Activated naive CD8-positive, alpha-beta T cell (primary cell): ENCODE measurements at regions not wholly inside any gene's neighbourhood (a gene's known extent, or its start where the extent isn't known, plus 50 kb on each side); places are given as distances from the start of the nearest gene placed in this dataset.

ENCODE experiments used
- H3K27ac Mint-ChIP-seq: one replicate; pipeline ENCODE4 v1.8.0; 2021; ENCODE audit warnings: mixed read lengths
- H3K27me3 Mint-ChIP-seq: one replicate; pipeline ENCODE4 v1.8.0; 2021; ENCODE audit warnings: mixed read lengths
- H3K36me3 Mint-ChIP-seq: one replicate; pipeline ENCODE4 v1.8.0; 2021; ENCODE audit warnings: mixed read lengths
- H3K4me1 Mint-ChIP-seq: one replicate; pipeline ENCODE4 v1.8.0; 2021; ENCODE audit warnings: low read depth, mixed read lengths
- H3K4me3 Mint-ChIP-seq: one replicate; pipeline ENCODE4 v1.8.0; 2021; ENCODE audit warnings: mild to moderate bottlenecking, mixed read lengths
- H3K9me3 Mint-ChIP-seq: one replicate; pipeline ENCODE4 v1.8.0; 2021; ENCODE audit warnings: low read depth, mixed read lengths

DNA sequence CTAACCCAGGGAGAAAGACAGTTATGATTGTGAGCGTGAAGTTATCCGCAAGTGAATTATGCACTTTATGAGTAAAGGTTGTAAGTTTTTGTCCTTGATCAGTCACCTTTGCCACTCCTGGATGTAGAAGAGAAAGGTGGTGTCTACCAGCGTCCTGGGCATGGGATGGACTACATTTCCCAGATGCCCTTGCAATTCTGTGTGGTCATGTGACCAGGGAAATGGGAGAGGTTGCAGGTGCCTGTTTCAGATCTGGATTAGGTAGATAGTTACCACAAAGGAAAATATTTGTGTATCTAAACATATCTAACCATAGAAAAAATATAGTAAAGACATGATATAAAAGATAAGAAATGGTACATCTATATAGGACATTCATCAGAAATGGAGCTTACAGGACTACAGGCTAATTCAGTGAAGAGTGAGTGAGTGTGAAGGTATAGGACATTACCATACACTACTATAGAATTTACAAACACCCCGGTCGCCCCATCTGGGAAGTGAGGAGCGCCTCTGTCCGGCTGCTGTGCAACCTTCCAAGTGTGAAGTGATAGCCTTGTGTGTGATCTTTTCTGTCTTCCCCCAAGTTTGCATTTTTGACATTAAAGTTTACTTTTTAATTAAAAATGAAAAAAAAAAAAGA, 51.6 kb upstream of the CACNA1A start:
- Mint-ChIP-seq H3K4me3 (no peak overlapping the region), H3K36me3 (no peaks in the 10 kb centered on the region), H3K27ac (no peak overlapping the region), H3K4me1 (no peaks in the 10 kb centered on the region), H3K9me3 (no peaks in the 10 kb centered on the region), H3K27me3 (peaks cover 15% of the 10 kb centered on the region)

DNA sequence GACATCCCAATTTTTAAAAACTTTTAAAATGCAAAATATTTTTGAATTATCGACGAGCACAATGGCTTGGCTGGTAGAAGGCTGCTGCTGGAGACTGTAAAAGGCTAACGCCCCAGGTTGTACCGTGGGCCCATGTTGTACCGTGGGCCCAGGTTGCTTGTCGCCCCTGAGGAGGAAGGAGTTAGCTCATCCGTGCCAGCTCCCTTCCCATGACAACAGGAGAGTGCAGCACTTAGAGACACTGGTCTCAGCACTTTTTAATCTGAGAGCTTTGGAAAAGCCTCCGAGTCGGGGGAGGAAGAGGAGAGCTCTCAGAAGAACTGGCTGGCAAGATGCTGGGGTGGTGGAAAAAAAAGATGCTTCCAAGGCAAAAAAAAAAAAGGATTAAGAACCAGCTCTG, 50.3 kb upstream of the CACNA1A start:
- Mint-ChIP-seq H3K4me1 (no peaks in the 10 kb centered on the region), H3K36me3 (no peaks in the 10 kb centered on the region), H3K9me3 (no peaks in the 10 kb centered on the region), H3K27me3 (peaks cover 21% of the 10 kb centered on the region), H3K4me3 (no peak overlapping the region), H3K27ac (no peak overlapping the region)
